Loucy (cell line): ENCODE measurements at regions not wholly inside any gene's neighbourhood (a gene's known extent, or its start where the extent isn't known, plus 50 kb on each side); places are given as distances from the start of the nearest gene placed in this dataset.

Source experiments
- CTCF ChIP-seq: fragments of 200-600 bp; sonication (generic); conservative IDR thresholded peaks from 2 replicates; pipeline ENCODE4 v1.5.1; 2014; ENCODE audit warnings: mild to moderate bottlenecking, antibody characterized with exemption, low read length
- EZH2phosphoT487 ChIP-seq: fragments of 200-600 bp; IDR thresholded peaks from 2 replicates; pipeline ENCODE4 v1.6.1; 2018; ENCODE audit warnings: antibody characterized with exemption, mild to moderate bottlenecking, moderate library complexity, borderline replicate concordance

DNA sequence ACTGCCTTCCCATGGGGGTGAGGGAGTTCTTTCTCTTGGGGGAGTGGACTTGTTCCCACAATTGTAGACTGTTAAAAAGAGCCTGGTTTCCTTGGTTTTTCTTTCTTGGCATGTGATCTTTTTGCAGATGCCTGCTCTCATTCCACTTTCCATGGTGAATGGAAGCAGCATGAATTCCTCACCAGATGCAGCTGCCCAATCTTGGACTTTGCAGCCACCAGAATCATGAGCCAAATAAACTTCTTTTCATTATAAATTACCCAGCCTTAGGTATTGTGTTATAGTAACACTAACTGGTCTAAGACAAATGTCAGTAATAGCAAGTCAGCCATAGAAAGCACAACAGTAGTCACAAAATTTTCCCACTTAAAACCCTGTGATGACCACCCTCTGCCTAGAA is 260.5 kb upstream of the THBS1 start:
- TF ChIP-seq CTCF (no peak), EZH2phosphoT487 (no peak)
